ENCODE measurements at regions not wholly inside any gene's neighbourhood (a gene's known extent, or its start where the extent isn't known, plus 50 kb on each side); places are given as distances from the start of the nearest gene placed in this dataset.

DNA sequence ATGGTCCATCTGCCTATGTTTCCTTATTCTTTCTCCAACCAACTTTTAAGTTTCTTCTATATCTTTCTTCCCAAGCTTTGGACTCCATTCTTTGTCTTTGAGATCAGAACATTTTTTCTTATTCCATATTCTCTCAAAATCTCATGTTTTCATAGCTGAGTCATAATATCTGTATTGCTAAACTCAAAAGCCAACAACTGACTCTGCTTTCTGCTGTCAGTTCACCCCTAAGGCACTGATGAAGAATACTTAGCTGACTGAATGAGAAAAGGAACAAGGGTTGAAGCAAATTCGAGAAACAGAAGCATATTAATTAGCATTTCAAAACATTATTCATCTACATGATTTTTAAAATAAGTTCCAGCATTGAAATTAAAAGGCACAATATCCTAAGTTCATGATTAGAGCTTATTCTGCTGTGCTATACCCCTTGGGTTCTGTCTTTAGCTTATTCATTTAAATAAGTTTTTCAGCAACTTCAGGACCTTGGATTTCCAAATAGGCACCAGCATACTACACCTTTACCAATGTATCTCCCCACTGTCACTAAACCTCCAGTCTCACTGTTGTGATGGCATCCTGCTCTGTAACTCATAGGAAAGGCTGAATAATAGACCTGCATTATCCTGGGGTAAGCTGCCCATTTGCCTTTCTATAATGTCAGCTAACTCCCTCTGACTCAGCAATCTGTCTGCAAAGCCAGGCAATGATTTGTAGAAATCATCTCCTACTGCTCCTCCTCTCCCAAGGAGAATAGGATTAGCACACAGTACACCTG, 49.9 kb upstream of the C5orf46 start:
- H3K14ac ChIP-seq (ENCODE audit: low read length in 2 of 2), result no peak overlapping the region
- no peaks in the 10 kb centered on the region for H3K4me1 ChIP-seq (ENCODE audit: control insufficient read depth, insufficient read depth, low read depth, low read length)
- H2AFZ ChIP-seq (ENCODE audit: low read depth, low read length), result no peak overlapping the region
- no peak overlapping the region for H4K8ac ChIP-seq (ENCODE audit: low read length)
- H2BK15ac ChIP-seq (ENCODE audit: low read depth, poor library complexity, severe bottlenecking), result no peak overlapping the region
- no peak overlapping the region for H2BK120ac ChIP-seq (ENCODE audit: low read depth, low read length)
- H2BK5ac ChIP-seq (ENCODE audit: low read depth, low read length, poor library complexity, severe bottlenecking), result no peak overlapping the region
- no peaks in the 10 kb centered on the region for H3K9me3 ChIP-seq (ENCODE audit: control insufficient read depth, low read length)
- no peak overlapping the region for H4K91ac ChIP-seq (ENCODE audit: low read length)
- DNase-seq, result no peak
- no CpG with 5 or more reads among the region's 1 CpG for WGBS
- no peak overlapping the region for H3K4me3 ChIP-seq (ENCODE audit: insufficient read depth in 1 of 2, low read depth in 1 of 2, low read length in 2 of 2)
- no peak overlapping the region for H2AK5ac ChIP-seq (ENCODE audit: low read length, severe bottlenecking)
- no peak overlapping the region for H3K27ac ChIP-seq (ENCODE audit: low read length, poor library complexity, severe bottlenecking)
- no peak overlapping the region for H3K23ac ChIP-seq (ENCODE audit: low read length in 2 of 2)
- H3K4ac ChIP-seq (ENCODE audit: low read depth in 1 of 2, low read length in 2 of 2), result no peak overlapping the region
- H3K4me2 ChIP-seq (ENCODE audit: low read length, poor library complexity, severe bottlenecking), result no peak overlapping the region
- H2BK12ac ChIP-seq (ENCODE audit: low read length in 2 of 2), result no peak overlapping the region
- H3K27me3 ChIP-seq (ENCODE audit: control insufficient read depth in 1 of 2, insufficient read depth in 1 of 2, low read length in 2 of 2), result no peaks in the 10 kb centered on the region
- H3K79me1 ChIP-seq (replicated peaks; ENCODE audit: low read length, poor library complexity, severe bottlenecking), result no peaks in the 10 kb centered on the region
- H3K36me3 ChIP-seq (ENCODE audit: control insufficient read depth in 1 of 2, insufficient read depth in 2 of 2, low read depth in 1 of 2, low read length in 2 of 2), result no peaks in the 10 kb centered on the region
- no peak overlapping the region for H3K18ac ChIP-seq (ENCODE audit: low read depth in 1 of 2, low read length in 2 of 2)
- H3K9ac ChIP-seq (ENCODE audit: low read length), result no peak overlapping the region
